Liver (tissue), 8 donors: ENCODE measurements at regions not wholly inside any gene's neighbourhood (a gene's known extent, or its start where the extent isn't known, plus 50 kb on each side); places are given as distances from the start of the nearest gene placed in this dataset.
"Not testable (repeated sequence)": the region's sequence is repeated elsewhere in the genome, so short reads cannot be mapped to it uniquely, and the experiment has no call there.

Experiments
- DNase-seq: peaks from one replicate; pipeline ENCODE4 v3.0.0-alpha.2; 2017; ENCODE audit warnings: low spot score
- H3K27ac ChIP-seq, 2 donors: one replicate each; pipeline ENCODE4 v1.7.0; 2013; ENCODE audit warnings: inconsistent platforms in 2 of 2, low read length in 2 of 2, control low read depth in 1 of 2, low read depth in 1 of 2, mild to moderate bottlenecking in 1 of 2
- H3K27me3 ChIP-seq, 4 donors: one replicate each; pipeline versions ENCODE4 v1.6.1 to v1.7.0; 2013; ENCODE audit warnings: low read length in 3 of 4, inconsistent platforms in 1 of 4, mild to moderate bottlenecking in 1 of 4, moderate library complexity in 1 of 4; ENCODE audit not compliant: control insufficient read depth in 4 of 4, insufficient read depth in 4 of 4
- H3K36me3 ChIP-seq, 4 donors: one replicate each; pipeline versions ENCODE4 v1.6.1 to v1.7.0; 2013; ENCODE audit warnings: low read length in 3 of 4, mild to moderate bottlenecking in 3 of 4, low read depth in 1 of 4, moderate library complexity in 1 of 4; ENCODE audit not compliant: control insufficient read depth in 4 of 4, insufficient read depth in 3 of 4
- H3K4me1 ChIP-seq, 4 donors: one replicate each; pipeline versions ENCODE4 v1.6.1 to v1.7.0; 2013; ENCODE audit warnings: low read length in 3 of 4, mild to moderate bottlenecking in 3 of 4, moderate library complexity in 1 of 4; ENCODE audit not compliant: control insufficient read depth in 4 of 4, insufficient read depth in 4 of 4
- H3K4me3 ChIP-seq, 3 donors: one replicate each; pipeline versions ENCODE4 v1.6.1 to v1.7.0; 2013; ENCODE audit warnings: low read length in 3 of 3, control low read depth in 1 of 3, low read depth in 1 of 3, mild to moderate bottlenecking in 1 of 3
- H3K9ac ChIP-seq, 2 donors: one replicate each; pipeline ENCODE4 v1.7.0; 2013; ENCODE audit warnings: low read length in 2 of 2, mild to moderate bottlenecking in 2 of 2, moderate library complexity in 2 of 2, control low read depth in 1 of 2, low read depth in 1 of 2
- H3K9me3 ChIP-seq, 4 donors: one replicate each; pipeline versions ENCODE4 v1.6.1 to v1.7.0; 2013; ENCODE audit warnings: low read length in 3 of 4; ENCODE audit not compliant: control insufficient read depth in 4 of 4
- CTCF ChIP-seq: fragments of 150-350 bp; IDR thresholded peaks from 2 replicates; pipeline ENCODE4 v1.5.1; 2017; ENCODE audit warnings: improper control_type of control experiment, low read depth, low read length; ENCODE audit not compliant: missing input control
- EGR1 ChIP-seq, 2 donors: IDR thresholded peaks; 2 replicates each; pipeline ENCODE4 v1.6.1; 2016 to 2018; ENCODE audit warnings: antibody characterized with exemption in 2 of 2, low read depth in 2 of 2
- FOXA1 ChIP-seq: IDR thresholded peaks from 2 replicates; pipeline ENCODE4 v1.6.1; 2016; ENCODE audit warnings: antibody characterized with exemption
- FOXA2 ChIP-seq: IDR thresholded peaks from 2 replicates; pipeline ENCODE4 v1.6.1; 2016; ENCODE audit warnings: antibody characterized with exemption
- JUND ChIP-seq, 2 donors: IDR thresholded peaks; 2 replicates each; pipeline ENCODE4 v1.6.1; 2016; ENCODE audit warnings: antibody characterized with exemption in 2 of 2
- RAD21 ChIP-seq, 2 donors: IDR thresholded peaks; 2 replicates each; pipeline ENCODE4 v1.6.1; 2016; ENCODE audit warnings: antibody characterized with exemption in 2 of 2, mild to moderate bottlenecking in 2 of 2
- RXRA ChIP-seq, 2 donors: IDR thresholded peaks; 2 replicates each; pipeline ENCODE4 v1.6.1; 2017 to 2018; ENCODE audit warnings: antibody characterized with exemption in 2 of 2, mild to moderate bottlenecking in 1 of 2
- SP1 ChIP-seq: IDR thresholded peaks from 2 replicates; pipeline ENCODE4 v1.6.1; 2018; ENCODE audit warnings: antibody characterized with exemption, mild to moderate bottlenecking
- TAF1 ChIP-seq: conservative IDR thresholded peaks from 2 replicates; pipeline ENCODE4 v1.6.1; 2016; ENCODE audit warnings: antibody characterized with exemption, mild to moderate bottlenecking
- WGBS: extraction: QIAGEN DNeasy Blood & Tissue Kit; methylation state at CpG from one replicate; pipeline ENCODE4 v1.1.7; 2013; 5-methylcytosine and 5-hydroxymethylcytosine counted together
- TF ChIP-seq, protein P1 (sequence below): IDR thresholded peaks from 2 replicates; pipeline ENCODE4 v1.6.1; 2016; ENCODE audit warnings: antibody characterized with exemption
- TF ChIP-seq, protein P2 (sequence below): IDR thresholded peaks from 2 replicates; pipeline ENCODE4 v1.6.1; 2016; ENCODE audit warnings: antibody characterized with exemption, mild to moderate bottlenecking
- donor health status: healthy.
- donor health status: healthy.
- donor health status: healthy.
- donor health status: healthy.
- donor health status: healthy.

DNA sequence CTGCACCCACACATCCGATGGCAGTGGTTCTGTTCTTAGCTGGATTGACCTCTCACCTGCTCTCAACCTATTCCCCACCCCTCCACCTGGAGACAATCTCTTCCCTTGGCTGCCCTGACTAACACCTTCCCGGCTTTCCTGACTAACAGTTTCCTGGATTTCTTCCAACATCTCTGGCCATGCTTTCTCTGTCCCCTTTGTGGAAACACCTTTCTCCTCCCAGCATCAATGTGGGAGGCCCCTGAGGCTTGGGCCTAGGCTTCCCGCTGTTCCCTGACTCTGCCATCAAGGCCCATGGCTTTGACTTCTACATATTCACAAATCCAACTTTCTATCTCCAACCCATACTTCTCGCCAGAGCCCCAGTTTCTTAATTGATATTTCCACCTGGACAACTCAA is 142.8 kb upstream of the ATP2B2 start (continued):
- no peak for TF ChIP-seq SP1
- no peak for TF ChIP-seq FOXA2
- no peak for TF ChIP-seq EGR1 (IDR thresholded peaks at IDR 0.05; ENCODE audit: low read depth in 2 of 2)
- no peak for TF ChIP-seq FOXA1

DNA sequence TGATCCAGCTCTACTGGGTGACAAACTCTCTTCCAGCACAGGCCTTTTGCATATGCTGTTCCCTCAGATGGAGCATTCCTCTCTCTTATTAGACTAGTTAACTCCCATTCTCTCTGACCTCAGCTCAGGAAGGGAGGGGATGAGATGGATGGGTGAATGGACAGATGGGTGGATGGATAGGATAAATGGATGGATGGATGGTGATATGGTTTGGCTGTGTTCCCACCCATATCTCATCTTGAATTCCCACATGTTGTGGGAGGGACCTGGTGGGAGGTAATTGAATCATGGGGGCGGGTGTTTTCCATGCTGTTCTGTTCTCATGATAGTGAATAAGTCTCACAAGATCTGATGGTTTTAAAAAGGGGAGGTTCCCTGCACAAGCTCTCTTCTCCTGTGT is 144.1 kb upstream of the ATP2B2 start:
- WGBS, result 85% methylated on average over 1 of the region's 1 CpG
- DNase-seq, H3K9ac ChIP-seq, H3K36me3 ChIP-seq, H3K9me3 ChIP-seq, H3K27me3 ChIP-seq, H3K4me3 ChIP-seq, H3K27ac ChIP-seq, H3K4me1 ChIP-seq: not testable (repeated sequence)

- DNase-seq, result no peak
- Histone ChIP-seq H3K27ac (no peak overlapping the region), H3K36me3 (no peaks in the 10 kb centered on the region), H3K4me3 (no peak overlapping the region), H3K9me3 (no peaks in the 10 kb centered on the region), H3K9ac (no peak overlapping the region), H3K4me1 (no peaks in the 10 kb centered on the region), H3K27me3 (no peaks in the 10 kb centered on the region)
- no peak for TF ChIP-seq CTCF
Measured at GRCh38 chr3:10651506-10651905, 146.1 kb upstream of the ATP2B2 start.

GRCh38 chr3:10653241-10653640 is 147.9 kb upstream of the ATP2B2 start:
- 77% methylated on average over 4 of the region's 4 CpGs for WGBS
- TF ChIP-seq RAD21 (IDR thresholded peaks at IDR 0.05) (no peak), TAF1 (no peak), SP1 (no peak)
- TF ChIP-seq, protein P1, sequence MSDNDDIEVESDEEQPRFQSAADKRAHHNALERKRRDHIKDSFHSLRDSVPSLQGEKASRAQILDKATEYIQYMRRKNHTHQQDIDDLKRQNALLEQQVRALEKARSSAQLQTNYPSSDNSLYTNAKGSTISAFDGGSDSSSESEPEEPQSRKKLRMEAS, result no peak

DNA sequence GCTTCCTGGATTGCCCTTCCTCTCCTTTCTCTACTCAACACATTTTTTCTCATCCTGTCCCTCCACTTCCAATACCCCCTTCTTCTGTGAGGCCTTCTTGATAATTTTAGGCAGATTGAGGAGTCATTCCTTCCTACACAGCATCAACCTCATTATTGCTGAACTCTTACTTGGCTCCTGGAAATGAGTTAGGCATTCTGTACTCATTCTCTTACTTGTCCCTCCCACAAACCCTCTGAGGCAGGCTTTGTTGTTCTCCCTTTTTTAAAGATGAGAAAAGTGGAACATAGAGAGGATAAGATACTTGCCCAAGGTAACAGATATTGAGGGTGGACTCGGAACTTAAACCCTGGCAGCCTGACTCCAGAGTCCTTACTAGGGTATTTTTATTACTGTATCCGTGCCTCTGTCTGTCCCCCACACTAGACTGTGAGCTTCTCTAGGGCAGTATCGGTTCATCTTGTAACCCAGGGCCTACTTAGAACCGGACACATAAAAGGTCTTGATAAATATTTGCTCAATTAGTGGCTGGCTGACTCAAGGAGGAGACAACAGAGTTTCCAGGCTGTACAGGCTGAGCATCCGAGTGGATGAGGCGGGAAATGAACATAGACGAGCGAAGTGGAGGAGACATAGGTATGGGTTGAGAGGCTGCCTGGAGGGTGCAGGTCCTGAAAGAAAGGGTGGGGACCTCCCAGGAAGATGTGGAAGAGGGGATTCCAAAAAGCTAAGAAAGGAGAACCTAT is 148.7 kb upstream of the ATP2B2 start:
- no peak overlapping the region for H3K27ac ChIP-seq
- no peaks in the 10 kb centered on the region for H3K27me3 ChIP-seq
- WGBS, result 88% methylated on average over 8 of the region's 8 CpGs
- H3K36me3 ChIP-seq, result no peaks in the 10 kb centered on the region
- DNase-seq, result no peak
- no peaks in the 10 kb centered on the region for H3K4me1 ChIP-seq
- H3K9me3 ChIP-seq, result no peaks in the 10 kb centered on the region
- no peak overlapping the region for H3K4me3 ChIP-seq
- H3K9ac ChIP-seq, result no peak overlapping the region
- TF ChIP-seq, protein P2, sequence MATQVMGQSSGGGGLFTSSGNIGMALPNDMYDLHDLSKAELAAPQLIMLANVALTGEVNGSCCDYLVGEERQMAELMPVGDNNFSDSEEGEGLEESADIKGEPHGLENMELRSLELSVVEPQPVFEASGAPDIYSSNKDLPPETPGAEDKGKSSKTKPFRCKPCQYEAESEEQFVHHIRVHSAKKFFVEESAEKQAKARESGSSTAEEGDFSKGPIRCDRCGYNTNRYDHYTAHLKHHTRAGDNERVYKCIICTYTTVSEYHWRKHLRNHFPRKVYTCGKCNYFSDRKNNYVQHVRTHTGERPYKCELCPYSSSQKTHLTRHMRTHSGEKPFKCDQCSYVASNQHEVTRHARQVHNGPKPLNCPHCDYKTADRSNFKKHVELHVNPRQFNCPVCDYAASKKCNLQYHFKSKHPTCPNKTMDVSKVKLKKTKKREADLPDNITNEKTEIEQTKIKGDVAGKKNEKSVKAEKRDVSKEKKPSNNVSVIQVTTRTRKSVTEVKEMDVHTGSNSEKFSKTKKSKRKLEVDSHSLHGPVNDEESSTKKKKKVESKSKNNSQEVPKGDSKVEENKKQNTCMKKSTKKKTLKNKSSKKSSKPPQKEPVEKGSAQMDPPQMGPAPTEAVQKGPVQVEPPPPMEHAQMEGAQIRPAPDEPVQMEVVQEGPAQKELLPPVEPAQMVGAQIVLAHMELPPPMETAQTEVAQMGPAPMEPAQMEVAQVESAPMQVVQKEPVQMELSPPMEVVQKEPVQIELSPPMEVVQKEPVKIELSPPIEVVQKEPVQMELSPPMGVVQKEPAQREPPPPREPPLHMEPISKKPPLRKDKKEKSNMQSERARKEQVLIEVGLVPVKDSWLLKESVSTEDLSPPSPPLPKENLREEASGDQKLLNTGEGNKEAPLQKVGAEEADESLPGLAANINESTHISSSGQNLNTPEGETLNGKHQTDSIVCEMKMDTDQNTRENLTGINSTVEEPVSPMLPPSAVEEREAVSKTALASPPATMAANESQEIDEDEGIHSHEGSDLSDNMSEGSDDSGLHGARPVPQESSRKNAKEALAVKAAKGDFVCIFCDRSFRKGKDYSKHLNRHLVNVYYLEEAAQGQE, result no peak
- TF ChIP-seq JUND (IDR thresholded peaks at IDR 0.05) (no peak), CTCF (no peak), EGR1 (IDR thresholded peaks at IDR 0.05; ENCODE audit: low read depth in 2 of 2) (no peak), RXRA (IDR thresholded peaks at IDR 0.05) (no peak)
- TF ChIP-seq, protein P1, result no peak

More at GRCh38 chr3:10653241-10653640, 147.9 kb upstream of the ATP2B2 start:
- no peaks in the 10 kb centered on the region for H3K36me3 ChIP-seq
- no peaks in the 10 kb centered on the region for H3K9me3 ChIP-seq
- H3K27ac ChIP-seq, result no peak overlapping the region
- H3K4me1 ChIP-seq, result no peaks in the 10 kb centered on the region
- DNase-seq, result no peak
- H3K9ac ChIP-seq, result no peak overlapping the region
- H3K27me3 ChIP-seq, result no peaks in the 10 kb centered on the region
- H3K4me3 ChIP-seq, result no peak overlapping the region
